ENCODE measurements at regions not wholly inside any gene's neighbourhood (a gene's known extent, or its start where the extent isn't known, plus 50 kb on each side); places are given as distances from the start of the nearest gene placed in this dataset.

GRCh38 chr18:45253973-45254708 is 361.1 kb upstream of the SLC14A2 start:
- TF ChIP-seq, protein P1, sequence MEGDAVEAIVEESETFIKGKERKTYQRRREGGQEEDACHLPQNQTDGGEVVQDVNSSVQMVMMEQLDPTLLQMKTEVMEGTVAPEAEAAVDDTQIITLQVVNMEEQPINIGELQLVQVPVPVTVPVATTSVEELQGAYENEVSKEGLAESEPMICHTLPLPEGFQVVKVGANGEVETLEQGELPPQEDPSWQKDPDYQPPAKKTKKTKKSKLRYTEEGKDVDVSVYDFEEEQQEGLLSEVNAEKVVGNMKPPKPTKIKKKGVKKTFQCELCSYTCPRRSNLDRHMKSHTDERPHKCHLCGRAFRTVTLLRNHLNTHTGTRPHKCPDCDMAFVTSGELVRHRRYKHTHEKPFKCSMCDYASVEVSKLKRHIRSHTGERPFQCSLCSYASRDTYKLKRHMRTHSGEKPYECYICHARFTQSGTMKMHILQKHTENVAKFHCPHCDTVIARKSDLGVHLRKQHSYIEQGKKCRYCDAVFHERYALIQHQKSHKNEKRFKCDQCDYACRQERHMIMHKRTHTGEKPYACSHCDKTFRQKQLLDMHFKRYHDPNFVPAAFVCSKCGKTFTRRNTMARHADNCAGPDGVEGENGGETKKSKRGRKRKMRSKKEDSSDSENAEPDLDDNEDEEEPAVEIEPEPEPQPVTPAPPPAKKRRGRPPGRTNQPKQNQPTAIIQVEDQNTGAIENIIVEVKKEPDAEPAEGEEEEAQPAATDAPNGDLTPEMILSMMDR (IDR thresholded peaks at IDR 0.05): no peak
- no peak overlapping the region for H3K4me3 ChIP-seq
- peak overlapping the region; percentile 21 to 80 for H3K27ac ChIP-seq
- DNase-seq (ENCODE audit: low spot score): no peak

DNA sequence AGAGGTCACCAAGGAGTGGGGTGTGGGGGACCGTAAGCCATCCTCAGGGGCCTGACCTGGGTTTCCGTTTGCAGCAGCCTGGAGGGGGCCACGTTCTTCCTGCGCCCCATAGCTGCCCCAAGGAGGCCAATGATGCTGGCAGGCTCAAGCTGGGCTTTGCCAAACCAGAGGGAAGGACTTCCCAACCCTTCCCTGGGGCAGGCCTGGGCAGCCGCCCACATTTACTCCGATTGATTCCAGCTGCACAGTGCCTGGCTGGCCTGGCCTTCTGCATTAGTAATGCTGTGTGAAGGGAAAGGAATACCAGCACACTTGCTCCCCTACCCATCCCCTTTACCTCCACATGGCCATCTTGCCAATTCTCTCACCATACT is 360.6 kb upstream of the SLC14A2 start:
- peak; percentile 77 for DNase-seq (ENCODE audit: low spot score)
- TF ChIP-seq, protein P1 (IDR thresholded peaks at IDR 0.05): no peak
- Histone ChIP-seq H3K27ac (peak overlapping the region; percentile 15 to 80), H3K4me3 (no peak overlapping the region)

GRCh38 chr18:45255197-45255890 is 359.9 kb upstream of the SLC14A2 start:
- no peak overlapping the region for H3K4me3 ChIP-seq
- H3K27ac ChIP-seq: peak overlapping the region; percentile 15 to 80
- TF ChIP-seq, protein P1 (IDR thresholded peaks at IDR 0.05): no peak
- no peak for DNase-seq (ENCODE audit: low spot score)

GRCh38 chr18:45260125-45260524 is 355.2 kb upstream of the SLC14A2 start:
- TF ChIP-seq, protein P1 (IDR thresholded peaks at IDR 0.05): no peak

DNA sequence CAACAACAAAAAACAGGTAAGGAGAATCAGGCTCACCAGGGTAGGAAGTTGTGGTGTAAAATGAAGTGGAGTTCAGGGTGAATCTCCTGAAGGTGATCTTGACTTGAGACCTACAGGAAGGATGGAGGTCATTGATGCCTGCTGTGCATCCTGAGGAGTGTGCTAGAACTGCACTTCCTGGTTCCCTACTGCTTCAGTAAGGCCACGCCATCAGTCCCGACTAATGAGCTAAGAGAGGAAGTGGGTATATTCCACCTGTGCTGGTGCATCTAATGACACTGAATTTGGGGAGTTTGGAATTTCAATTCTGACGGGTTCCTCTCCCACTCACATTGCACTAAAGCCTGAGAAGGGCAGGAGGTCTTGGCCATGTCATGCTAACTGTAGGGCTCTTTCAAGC is 349.3 kb upstream of the SLC14A2 start:
- no peak for DNase-seq (ENCODE audit: low spot score)
- TF ChIP-seq, protein P1 (IDR thresholded peaks at IDR 0.05): no peak
- no peak overlapping the region for H3K27ac ChIP-seq
- no peak overlapping the region for H3K4me3 ChIP-seq

More at GRCh38 chr18:45260125-45260524, 355.2 kb upstream of the SLC14A2 start:
- DNase-seq (ENCODE audit: low spot score): no peak
- Histone ChIP-seq H3K27ac (no peak overlapping the region), H3K4me3 (no peak overlapping the region)

GRCh38 chr18:45267622-45268021 is 347.7 kb upstream of the SLC14A2 start:
- no peak for DNase-seq (ENCODE audit: low spot score)
- TF ChIP-seq, protein P1 (IDR thresholded peaks at IDR 0.05): no peak
- Histone ChIP-seq H3K27ac (no peak overlapping the region), H3K4me3 (no peak overlapping the region)

DNA sequence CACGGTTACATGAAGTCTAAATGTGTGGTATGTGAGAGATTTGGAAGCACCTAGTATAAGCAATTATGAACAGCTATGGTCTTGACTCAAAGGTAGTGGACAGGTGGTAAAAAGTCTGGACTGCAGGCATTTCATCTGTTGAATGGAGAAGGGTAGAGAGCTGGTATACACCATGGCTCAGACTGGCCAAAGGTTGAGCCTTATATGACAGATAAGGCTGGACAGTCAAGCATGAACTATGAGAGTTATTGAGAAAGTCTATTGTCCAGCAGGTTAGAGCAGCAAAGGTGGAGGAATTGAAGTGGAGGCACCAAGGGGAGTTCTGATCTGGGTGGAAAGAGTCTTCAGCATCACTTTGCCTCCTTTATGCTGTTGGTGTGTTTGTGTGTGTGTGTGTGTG is 346.7 kb upstream of the SLC14A2 start:
- TF ChIP-seq, protein P1 (IDR thresholded peaks at IDR 0.05): no peak
- H3K27ac ChIP-seq: no peak overlapping the region
- no peak overlapping the region for H3K4me3 ChIP-seq
- no peak for DNase-seq (ENCODE audit: low spot score)
